ENCODE measurements at regions not wholly inside any gene's neighbourhood (a gene's known extent, or its start where the extent isn't known, plus 50 kb on each side); places are given as distances from the start of the nearest gene placed in this dataset.

GRCh38 chr3:24986612-24987011, 441.5 kb upstream of the RARB start:
- Histone ChIP-seq H3K36me3 (ENCODE audit: low read depth, missing control alignments) (no peaks in the 10 kb centered on the region), H3K9me3 (no peaks in the 10 kb centered on the region), H3K4me3 (no peak overlapping the region), H3K4me1 (no peaks in the 10 kb centered on the region), H3K27ac (no peak overlapping the region), H3K27me3 (no peaks in the 10 kb centered on the region)
- DNase-seq: no peak
- intact Hi-C loops (cut with DNase I; ENCODE audit: low total_unique reads): no loop called here
- WGBS, 2 donors: 53 to 57% methylated on average over 7 of the region's 7 CpGs
- TF ChIP-seq CTCF (IDR thresholded peaks at IDR 0.05): no peak
- TF ChIP-seq POLR2A (IDR thresholded peaks at IDR 0.05): no peak

GRCh38 chr3:24999357-24999756, 428.7 kb upstream of the RARB start:
- H3K4me3 ChIP-seq: no peak overlapping the region
- intact Hi-C loops (cut with DNase I; ENCODE audit: low total_unique reads): no loop called here
- no peak overlapping the region for H3K27ac ChIP-seq
- H3K9me3 ChIP-seq: no peaks in the 10 kb centered on the region
- no peak for TF ChIP-seq POLR2A (IDR thresholded peaks at IDR 0.05)
- no peak for TF ChIP-seq CTCF (IDR thresholded peaks at IDR 0.05)
- no peak for DNase-seq
- no peaks in the 10 kb centered on the region for H3K4me1 ChIP-seq
- WGBS, 2 donors: 85 to 94% methylated on average over 2 of the region's 2 CpGs
- no peaks in the 10 kb centered on the region for H3K36me3 ChIP-seq (ENCODE audit: low read depth, missing control alignments)
- no peaks in the 10 kb centered on the region for H3K27me3 ChIP-seq

GRCh38 chr3:25000971-25001591, 427.0 kb upstream of the RARB start:
- Histone ChIP-seq H3K9me3 (no peaks in the 10 kb centered on the region), H3K36me3 (ENCODE audit: low read depth, missing control alignments) (no peaks in the 10 kb centered on the region), H3K4me3 (no peak overlapping the region), H3K27ac (no peak overlapping the region), H3K27me3 (no peaks in the 10 kb centered on the region), H3K4me1 (no peaks in the 10 kb centered on the region)
- intact Hi-C loops (cut with DNase I; ENCODE audit: low total_unique reads): no loop called here
- 42 to 73% methylated on average over 1 of the region's 1 CpG for WGBS, 2 donors
- peak; percentile 16 for DNase-seq
- no peak for TF ChIP-seq POLR2A (IDR thresholded peaks at IDR 0.05)
- TF ChIP-seq CTCF (IDR thresholded peaks at IDR 0.05): no peak

GRCh38 chr3:25002052-25002451, 426.0 kb upstream of the RARB start:
- Histone ChIP-seq H3K4me3 (no peak overlapping the region), H3K36me3 (ENCODE audit: low read depth, missing control alignments) (no peaks in the 10 kb centered on the region), H3K27me3 (no peaks in the 10 kb centered on the region), H3K4me1 (no peaks in the 10 kb centered on the region), H3K27ac (no peak overlapping the region), H3K9me3 (no peaks in the 10 kb centered on the region)
- WGBS, 2 donors: 41 to 48% methylated on average over 2 of the region's 2 CpGs
- intact Hi-C loops (cut with DNase I; ENCODE audit: low total_unique reads): no loop called here
- TF ChIP-seq CTCF (IDR thresholded peaks at IDR 0.05) (no peak), POLR2A (IDR thresholded peaks at IDR 0.05) (no peak)
- no peak for DNase-seq

GRCh38 chr3:25007974-25008658, 419.9 kb upstream of the RARB start:
- DNase-seq: no peak
- Histone ChIP-seq H3K27ac (no peak overlapping the region), H3K9me3 (no peaks in the 10 kb centered on the region), H3K27me3 (no peaks in the 10 kb centered on the region), H3K4me1 (no peaks in the 10 kb centered on the region), H3K4me3 (no peak overlapping the region), H3K36me3 (ENCODE audit: low read depth, missing control alignments) (no peaks in the 10 kb centered on the region)
- intact Hi-C loops (cut with DNase I; ENCODE audit: low total_unique reads): no loop called here
- WGBS, 2 donors: 61 to 62% methylated on average over 2 of the region's 2 CpGs
- TF ChIP-seq POLR2A (IDR thresholded peaks at IDR 0.05): no peak
- no peak for TF ChIP-seq CTCF (IDR thresholded peaks at IDR 0.05)

Measured in testis (tissue), 2 donors.